DND-41 (cell line): ENCODE measurements at regions not wholly inside any gene's neighbourhood (a gene's known extent, or its start where the extent isn't known, plus 50 kb on each side); places are given as distances from the start of the nearest gene placed in this dataset.

Experiments
- CTCF ChIP-seq: IDR thresholded peaks from 2 replicates; pipeline ENCODE4 v1.5.1; 2012; ENCODE audit warnings: borderline replicate concordance, low read length, moderate library complexity, mild to moderate bottlenecking; ENCODE audit not compliant: poor library complexity, severe bottlenecking; ENCODE audit errors: extremely low read depth
- EZH2 ChIP-seq: IDR thresholded peaks from 3 replicates; pipeline ENCODE4 v1.6.1; 2012; ENCODE audit warnings: borderline replicate concordance, low read depth, mild to moderate bottlenecking, moderate library complexity, low read length, inconsistent platforms; ENCODE audit not compliant: severe bottlenecking

GRCh38 chr3:82194870-82195269 is 433.4 kb upstream of the GBE1 start:
- no peak for TF ChIP-seq CTCF
- no peak for TF ChIP-seq EZH2
